CD14-positive monocyte (primary cell): ENCODE measurements at regions not wholly inside any gene's neighbourhood (a gene's known extent, or its start where the extent isn't known, plus 50 kb on each side); places are given as distances from the start of the nearest gene placed in this dataset. TPM values are rescaled to one million over a fixed set of nuclear protein-coding genes. Genes with fewer than 3 reads are reported as not detected.

Experiments used
- DNase-seq, 3 donors: peaks; one replicate each; pipeline ENCODE4 v3.0.0-alpha.2; 2011 to 2022
- H2AFZ ChIP-seq: 2 replicates; pipeline ENCODE4 v1.6.0; 2012; ENCODE audit warnings: mild to moderate bottlenecking, low read depth, low read length, inconsistent platforms; ENCODE audit not compliant: insufficient read depth, poor library complexity, severe bottlenecking
- H3K27ac ChIP-seq, 2 donors: 1 replicate in 1 of 2; 2 replicates in 1 of 2; pipeline ENCODE4 v1.5.1; 2012 to 2013; ENCODE audit warnings: low read length in 2 of 2, control low read depth in 1 of 2, inconsistent platforms in 1 of 2, low read depth in 1 of 2, mild to moderate bottlenecking in 1 of 2
- H3K27me3 ChIP-seq, 2 donors: one replicate each; pipeline versions ENCODE4 v1.6.0 to v1.6.1; 2011 to 2013; ENCODE audit warnings: low read length in 2 of 2; ENCODE audit not compliant: control insufficient read depth in 2 of 2, insufficient read depth in 2 of 2
- H3K36me3 ChIP-seq, 2 donors: replicated peaks in 1 of 2; 1 replicate in 1 of 2; 2 replicates in 1 of 2; pipeline versions ENCODE4 v1.5.1 to v1.6.1; 2012 to 2013; ENCODE audit warnings: low read length in 2 of 2, control low read depth in 1 of 2, inconsistent platforms in 1 of 2, mild to moderate bottlenecking in 1 of 2; ENCODE audit not compliant: insufficient read depth in 2 of 2, control insufficient read depth in 1 of 2
- H3K4me1 ChIP-seq, 2 donors: 1 replicate in 1 of 2; 2 replicates in 1 of 2; pipeline versions ENCODE4 v1.5.1 to v1.6.1; 2012 to 2013; ENCODE audit warnings: low read length in 2 of 2, control low read depth in 1 of 2, inconsistent platforms in 1 of 2, mild to moderate bottlenecking in 1 of 2, moderate library complexity in 1 of 2; ENCODE audit not compliant: insufficient read depth in 2 of 2, control insufficient read depth in 1 of 2
- H3K4me2 ChIP-seq: replicated peaks from 2 replicates; pipeline ENCODE3; 2012; ENCODE audit warnings: low read length, moderate library complexity, mild to moderate bottlenecking; ENCODE audit not compliant: poor library complexity, severe bottlenecking; ENCODE audit errors: extremely low read depth
- H3K4me3 ChIP-seq, 3 experiments: fragments of 200-600 bp in 1 of 3; sonication (generic) in 1 of 3; replicated peaks in 1 of 3; 1 replicate in 2 of 3; 2 replicates in 1 of 3; pipeline ENCODE4 v1.5.1; 2011 to 2013; ENCODE audit warnings: low read length in 3 of 3, mild to moderate bottlenecking in 3 of 3, control low read depth in 2 of 3, low read depth in 2 of 3, inconsistent platforms in 1 of 3, moderate library complexity in 1 of 3
- H3K79me2 ChIP-seq: 2 replicates; pipeline ENCODE4 v1.6.0; 2012; ENCODE audit warnings: mild to moderate bottlenecking, control low read depth, inconsistent platforms, low read length, moderate library complexity; ENCODE audit not compliant: insufficient read depth
- H3K9ac ChIP-seq: 2 replicates; pipeline ENCODE4 v1.6.0; 2017; ENCODE audit warnings: low read length, mild to moderate bottlenecking; ENCODE audit not compliant: insufficient read depth, poor library complexity, severe bottlenecking
- H3K9me3 ChIP-seq, 2 donors: replicated peaks in 1 of 2; 1 replicate in 1 of 2; 2 replicates in 1 of 2; pipeline versions ENCODE4 v1.5.1 to v1.6.1; 2012 to 2013; ENCODE audit warnings: low read length in 2 of 2, control low read depth in 1 of 2; ENCODE audit not compliant: control insufficient read depth in 1 of 2, insufficient read depth in 1 of 2
- H4K20me1 ChIP-seq: 2 replicates; pipeline ENCODE4 v1.6.0; 2012; ENCODE audit warnings: mild to moderate bottlenecking, low read length, control low read depth, moderate library complexity; ENCODE audit not compliant: insufficient read depth
- H3K27ac Mint-ChIP-seq, 7 donors: one replicate each; pipeline ENCODE4 v1.8.0; 2020; ENCODE audit warnings: mild to moderate bottlenecking in 7 of 7, mixed read lengths in 7 of 7, moderate library complexity in 6 of 7, inconsistent platforms in 2 of 7
- H3K27me3 Mint-ChIP-seq, 3 donors: one replicate each; pipeline ENCODE4 v1.8.0; 2021 to 2022; ENCODE audit warnings: low read depth in 3 of 3, mild to moderate bottlenecking in 3 of 3, mixed read lengths in 3 of 3, moderate library complexity in 3 of 3, inconsistent platforms in 1 of 3
- H3K36me3 Mint-ChIP-seq, 2 donors: one replicate each; pipeline ENCODE4 v1.8.0; 2020; ENCODE audit warnings: mixed read lengths in 2 of 2, inconsistent platforms in 1 of 2, mild to moderate bottlenecking in 1 of 2
- H3K4me1 Mint-ChIP-seq: one replicate; pipeline ENCODE4 v1.8.0; 2020; ENCODE audit warnings: mild to moderate bottlenecking, mixed read lengths
- H3K4me3 Mint-ChIP-seq, 2 donors: one replicate each; pipeline ENCODE4 v1.8.0; 2020; ENCODE audit warnings: mild to moderate bottlenecking in 2 of 2, mixed read lengths in 2 of 2, moderate library complexity in 1 of 2
- H3K9me3 Mint-ChIP-seq, 7 donors: one replicate each; pipeline ENCODE4 v1.8.0; 2020 to 2022; ENCODE audit warnings: mixed read lengths in 7 of 7, mild to moderate bottlenecking in 6 of 7, moderate library complexity in 6 of 7, inconsistent platforms in 2 of 7
- WGBS: methylation state at CpG from one replicate; pipeline ENCODE4 v1.1.5; 2013; ENCODE audit warnings: missing lambda C conversion rate; ENCODE audit not compliant: insufficient coverage; 5-methylcytosine and 5-hydroxymethylcytosine counted together
- intact Hi-C, 2 donors: fragments of 100-400 bp; cut with micrococcal nuclease; formaldehyde crosslinking; loops; one replicate each; pipeline versions ENCODE4 v1.15.0 to v1.15.1; 2023
- small RNA-seq: library from RNA; depleted of rRNA; stranded (forward); fragments of <200 nt; gene quantifications from one replicate; pipeline ENCODE3, GENCODE V24; 2012; ENCODE audit warnings: low read depth; ENCODE audit not compliant: insufficient read length
- TF ChIP-seq, protein P1 (sequence below): fragments of 200-600 bp; IDR thresholded peaks from one replicate; pipeline ENCODE4 v1.8.0; 2022; ENCODE audit warnings: antibody characterized with exemption, mild to moderate bottlenecking

GRCh38 chr2:154908327-154908726 is 209.8 kb downstream of the KCNJ3 start:
- Histone ChIP-seq H3K9me3 (peaks cover 3 to 6% of the 10 kb centered on the region in 2 donors), H3K9ac (no peak overlapping the region), H3K27ac (no peak overlapping the region), H4K20me1 (no peaks in the 10 kb centered on the region), H3K4me3 (no peak overlapping the region), H3K4me1 (peaks cover 12 to 14% of the 10 kb centered on the region in 2 donors), H3K36me3 (no peaks in the 10 kb centered on the region), H3K79me2 (no peaks in the 10 kb centered on the region), H2AFZ (no peak overlapping the region), H3K27me3 (no peaks in the 10 kb centered on the region), H3K4me2 (no peak overlapping the region)
- Mint-ChIP-seq H3K9me3 (peaks cover 0 to 11% (median 7%) of the 10 kb centered on the region in 7 donors), H3K27me3 (peaks cover 0 to 2% (median 0%) of the 10 kb centered on the region in 3 donors), H3K36me3 (no peaks in the 10 kb centered on the region), H3K4me1 (peaks cover 22% of the 10 kb centered on the region), H3K4me3 (no peak overlapping the region), H3K27ac (no peak overlapping the region)
- no peak for DNase-seq
- intact Hi-C loops, result no loop called here
- TF ChIP-seq, protein P1, sequence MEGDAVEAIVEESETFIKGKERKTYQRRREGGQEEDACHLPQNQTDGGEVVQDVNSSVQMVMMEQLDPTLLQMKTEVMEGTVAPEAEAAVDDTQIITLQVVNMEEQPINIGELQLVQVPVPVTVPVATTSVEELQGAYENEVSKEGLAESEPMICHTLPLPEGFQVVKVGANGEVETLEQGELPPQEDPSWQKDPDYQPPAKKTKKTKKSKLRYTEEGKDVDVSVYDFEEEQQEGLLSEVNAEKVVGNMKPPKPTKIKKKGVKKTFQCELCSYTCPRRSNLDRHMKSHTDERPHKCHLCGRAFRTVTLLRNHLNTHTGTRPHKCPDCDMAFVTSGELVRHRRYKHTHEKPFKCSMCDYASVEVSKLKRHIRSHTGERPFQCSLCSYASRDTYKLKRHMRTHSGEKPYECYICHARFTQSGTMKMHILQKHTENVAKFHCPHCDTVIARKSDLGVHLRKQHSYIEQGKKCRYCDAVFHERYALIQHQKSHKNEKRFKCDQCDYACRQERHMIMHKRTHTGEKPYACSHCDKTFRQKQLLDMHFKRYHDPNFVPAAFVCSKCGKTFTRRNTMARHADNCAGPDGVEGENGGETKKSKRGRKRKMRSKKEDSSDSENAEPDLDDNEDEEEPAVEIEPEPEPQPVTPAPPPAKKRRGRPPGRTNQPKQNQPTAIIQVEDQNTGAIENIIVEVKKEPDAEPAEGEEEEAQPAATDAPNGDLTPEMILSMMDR, result no peak
- 92% methylated on average over 4 of the region's 4 CpGs for whole genome bisulfite sequencing

Small RNAs in the stretch of these regions (small RNA-seq; reads per million reads assigned to genes)
- not detected for gene MTCO1P45
- gene RNU6-1001P, result not detected
- gene RNU6-546P, result not detected
